Stimulated activated CD8-positive, alpha-beta memory T cell treated with anti-CD3 and anti-CD28 coated beads, Interleukin-7, amount 100 ng/mL, for 24 hours (primary cell): ENCODE measurements at regions not wholly inside any gene's neighbourhood (a gene's known extent, or its start where the extent isn't known, plus 50 kb on each side); places are given as distances from the start of the nearest gene placed in this dataset.

Source experiments
- DNase-seq: peaks from one replicate; pipeline ENCODE4 v3.0.0-alpha.2; 2020; ENCODE audit warnings: low read depth

DNA sequence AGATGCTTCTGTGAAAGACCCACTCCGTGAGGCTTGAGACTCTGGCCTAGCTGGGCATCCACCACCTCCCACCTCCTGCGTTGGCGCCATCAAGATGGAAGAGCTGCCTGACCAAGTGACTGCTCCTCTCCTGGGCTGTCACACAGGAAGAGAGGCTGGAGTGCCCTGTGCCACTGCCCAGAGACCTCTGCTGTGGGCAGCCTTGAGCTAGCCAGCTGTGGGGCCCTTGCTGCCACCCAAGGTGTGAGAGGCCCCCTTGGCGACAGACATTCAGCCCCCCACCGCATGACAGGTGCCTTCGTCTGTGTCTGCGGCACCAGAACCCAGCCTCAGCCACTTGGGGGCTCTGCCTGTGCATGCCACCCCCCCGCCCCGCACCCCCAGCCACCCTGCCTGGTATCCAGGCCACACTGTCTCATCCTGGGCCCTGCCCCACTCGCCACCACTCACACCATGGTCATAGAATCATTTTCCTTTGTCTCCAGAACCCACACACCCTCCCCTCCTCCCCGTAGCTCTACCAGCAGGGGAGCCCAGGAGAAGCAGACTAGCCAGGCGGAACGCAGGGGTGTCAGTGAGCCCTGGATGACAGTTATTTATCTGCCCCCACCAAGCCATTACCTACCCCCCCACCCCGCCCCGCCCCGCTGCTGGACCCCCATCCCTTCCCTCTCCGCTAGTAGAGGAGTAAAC is 120.9 kb upstream of the LHX1 start:
- DNase-seq: no peak

DNA sequence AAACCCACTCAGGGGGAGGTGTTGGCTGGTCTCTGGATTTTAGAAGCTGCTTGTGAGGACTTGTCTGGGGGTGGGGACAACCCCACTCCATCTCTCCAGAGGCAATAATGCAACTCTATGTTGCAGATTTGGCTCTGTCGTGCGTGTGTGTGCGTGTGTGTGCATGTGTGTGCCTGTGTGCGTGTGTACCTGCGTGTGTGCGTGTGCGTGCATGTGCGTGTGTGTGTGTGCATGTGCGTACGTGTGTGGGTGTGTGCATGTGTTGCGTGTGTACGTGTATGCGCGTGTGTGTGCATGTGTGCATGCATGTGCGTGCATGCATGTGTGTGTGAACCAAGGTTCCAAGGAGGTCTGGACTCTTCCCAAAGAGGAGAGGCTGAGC is 120.4 kb upstream of the LHX1 start:
- no peak for DNase-seq

DNA sequence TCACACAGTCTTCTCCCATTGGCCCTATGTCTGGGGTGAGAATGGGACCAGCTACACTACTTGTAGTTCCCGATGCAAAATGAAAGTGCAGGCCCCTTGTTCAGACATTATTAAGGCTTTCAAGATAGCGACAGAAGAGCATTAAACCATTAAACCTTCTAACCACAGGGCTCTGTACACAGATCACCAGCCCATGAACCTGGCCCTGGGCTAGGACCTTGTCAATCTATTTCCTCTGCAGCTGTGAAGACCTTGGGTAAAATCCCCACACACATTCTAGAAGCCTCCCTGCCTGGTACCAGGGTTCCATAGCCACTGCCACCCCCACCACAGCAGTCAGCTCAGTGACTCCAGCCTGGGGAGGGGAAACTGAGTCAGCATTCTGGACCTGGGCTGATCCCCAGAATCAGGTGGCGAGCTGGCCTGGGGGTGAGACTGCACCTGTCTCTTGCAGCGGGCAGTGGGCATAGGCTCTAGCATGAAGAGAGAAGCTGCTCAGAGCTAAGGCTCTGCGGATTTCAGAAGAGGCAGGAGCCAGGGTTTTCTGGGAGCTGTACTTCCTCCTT is 119.7 kb upstream of the LHX1 start:
- no peak for DNase-seq

DNA sequence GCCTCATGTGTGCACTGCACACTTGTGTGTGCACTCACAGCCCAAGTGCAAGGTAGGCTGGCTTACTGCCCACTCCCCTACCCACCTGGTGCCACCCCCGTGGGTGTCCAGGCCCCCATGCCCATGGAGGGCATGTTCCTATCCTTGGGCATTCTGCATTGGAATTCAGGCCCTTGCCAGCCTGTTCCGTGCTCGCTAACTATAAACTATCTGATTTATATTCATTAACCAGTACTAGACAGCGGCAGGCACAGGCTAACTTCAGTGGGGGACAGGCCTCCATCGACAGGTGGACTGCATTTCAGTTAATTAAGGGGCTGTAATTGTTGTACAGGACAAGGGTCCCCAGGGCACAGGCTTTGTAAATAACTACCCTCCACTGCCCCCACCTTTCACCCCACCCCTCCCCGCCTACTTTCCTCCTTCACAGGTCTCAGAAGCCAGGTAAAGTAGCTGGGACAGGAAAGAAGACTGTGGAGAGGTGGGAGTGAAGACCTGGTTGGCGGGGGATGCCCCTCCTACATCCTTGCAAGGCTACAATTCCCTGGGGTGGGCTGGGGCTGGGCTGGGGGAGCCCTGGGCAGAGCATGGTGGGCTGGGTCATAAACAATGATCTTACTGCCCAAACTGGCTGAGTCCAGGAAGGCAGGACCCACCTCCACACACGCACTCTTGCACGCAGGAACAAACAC is 119.0 kb upstream of the LHX1 start:
- no peak for DNase-seq

DNA sequence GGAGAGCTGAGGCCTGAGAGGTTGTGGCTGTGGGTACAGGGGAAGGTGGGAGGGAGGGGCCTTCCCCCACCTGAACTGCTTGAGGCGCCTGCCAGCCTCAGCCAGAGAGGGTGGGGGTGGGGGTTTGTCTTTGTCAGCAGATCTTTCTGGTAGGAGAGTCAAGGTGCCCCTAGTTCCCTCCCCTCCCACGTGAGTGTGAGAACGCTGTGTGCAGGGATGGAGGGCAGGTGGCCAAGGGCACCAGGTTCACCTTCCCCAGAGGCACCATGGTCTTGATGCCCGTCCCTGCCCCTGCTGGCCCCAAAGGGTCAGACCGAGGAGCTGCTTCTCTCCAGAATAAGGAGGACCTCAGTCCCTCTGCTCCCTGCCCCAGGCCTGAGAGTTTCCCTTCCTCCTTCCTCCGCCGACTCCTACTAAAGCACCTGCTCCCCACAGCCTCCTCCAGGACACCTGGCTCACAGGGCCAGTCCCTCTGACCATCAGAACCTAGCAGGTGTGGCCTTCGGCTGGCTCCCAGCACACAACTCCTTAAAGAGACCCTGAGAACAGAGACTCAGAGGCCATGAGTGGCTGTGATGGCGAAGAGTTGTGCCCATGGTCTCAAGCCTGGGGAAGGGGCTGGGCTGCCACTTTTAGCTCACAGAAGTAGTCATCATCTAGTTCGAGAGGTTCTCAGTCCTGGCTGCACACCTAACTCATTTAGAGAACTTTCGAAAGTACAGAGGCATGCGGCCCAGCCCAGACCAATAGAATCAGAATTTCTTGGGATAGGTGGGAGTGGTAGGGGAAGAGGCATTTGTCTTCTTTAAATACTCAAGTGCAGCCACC is 113.2 kb upstream of the LHX1 start:
- DNase-seq: no peak

DNA sequence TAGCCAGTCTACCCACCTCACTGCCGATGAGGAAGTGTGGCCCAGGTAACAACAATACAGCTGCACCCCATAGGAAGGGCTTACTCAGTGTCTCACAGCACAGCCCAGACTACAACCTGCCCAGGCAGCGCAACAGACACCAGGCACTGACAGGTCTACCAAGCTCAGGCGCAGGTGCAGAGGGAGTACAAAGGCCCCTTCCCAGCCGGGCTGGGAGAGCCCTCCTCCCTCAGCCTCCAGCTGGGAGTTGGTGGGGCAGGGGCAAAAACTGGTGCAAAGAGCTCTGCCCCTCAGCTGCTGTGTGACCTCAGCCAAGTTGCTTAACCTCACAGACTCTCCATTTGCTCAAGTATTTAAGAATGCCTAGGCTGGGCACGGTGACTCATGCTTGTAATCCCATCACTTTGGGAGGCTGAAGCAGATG is 112.6 kb upstream of the LHX1 start:
- DNase-seq: no peak

DNA sequence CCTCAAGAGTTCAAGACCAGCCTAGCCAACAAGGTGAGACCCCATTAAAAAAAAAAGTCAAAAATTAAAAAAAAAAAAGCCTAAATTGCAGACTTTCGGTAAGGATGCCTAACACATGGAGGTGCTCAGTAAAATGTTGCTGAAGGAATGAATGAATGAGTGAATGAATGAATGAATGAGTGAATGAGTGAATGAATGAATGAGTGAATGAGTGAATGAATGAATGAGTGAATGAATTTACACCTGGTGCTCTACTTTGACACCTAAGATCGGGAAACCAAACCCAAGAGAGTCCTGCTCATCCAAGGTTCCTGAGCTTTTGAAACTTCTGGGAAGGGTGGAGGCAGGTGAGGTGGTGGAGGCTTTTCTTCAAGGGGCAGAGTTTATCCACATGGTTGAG is 112.2 kb upstream of the LHX1 start:
- DNase-seq: no peak

DNA sequence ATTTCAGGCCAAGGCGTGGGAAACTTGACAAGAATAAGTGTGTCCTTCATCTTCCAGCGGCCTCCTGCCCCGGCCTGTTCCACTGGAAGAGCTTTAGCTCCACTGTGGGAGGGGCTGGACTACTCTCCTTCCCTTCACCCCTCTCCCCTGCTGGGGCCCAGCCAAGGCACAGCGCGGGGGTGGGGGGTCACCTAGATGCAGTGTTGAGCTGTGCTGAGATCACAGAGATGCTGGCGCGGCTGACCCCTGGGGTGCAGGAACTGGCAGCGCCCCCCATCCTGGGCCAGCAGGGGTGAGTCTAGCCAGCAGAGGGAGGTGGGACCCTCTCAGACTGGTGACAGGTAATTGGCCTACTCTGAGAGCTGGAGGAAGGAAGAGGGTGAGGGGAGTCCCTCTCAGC is 111.8 kb upstream of the LHX1 start:
- no peak for DNase-seq

DNA sequence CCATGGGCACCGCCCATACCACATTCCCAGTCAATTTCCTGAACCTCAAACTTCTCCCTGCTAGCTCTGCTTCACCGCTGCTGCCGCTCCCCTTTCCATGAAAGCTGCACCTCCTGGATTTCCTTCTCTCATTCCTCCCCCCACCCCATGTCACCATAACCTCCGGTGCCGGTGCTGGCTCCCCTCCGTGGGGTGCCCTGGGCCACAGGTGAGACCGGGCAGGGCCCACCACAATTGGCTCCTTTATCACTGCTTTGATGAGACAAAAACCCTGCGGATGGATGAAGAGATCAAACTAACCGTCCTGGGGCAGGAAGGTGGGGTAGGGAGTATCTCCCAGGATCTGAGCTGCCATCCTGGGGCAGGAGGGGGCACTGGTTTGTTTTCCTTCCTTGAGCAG is 111.3 kb upstream of the LHX1 start:
- DNase-seq: no peak

DNA sequence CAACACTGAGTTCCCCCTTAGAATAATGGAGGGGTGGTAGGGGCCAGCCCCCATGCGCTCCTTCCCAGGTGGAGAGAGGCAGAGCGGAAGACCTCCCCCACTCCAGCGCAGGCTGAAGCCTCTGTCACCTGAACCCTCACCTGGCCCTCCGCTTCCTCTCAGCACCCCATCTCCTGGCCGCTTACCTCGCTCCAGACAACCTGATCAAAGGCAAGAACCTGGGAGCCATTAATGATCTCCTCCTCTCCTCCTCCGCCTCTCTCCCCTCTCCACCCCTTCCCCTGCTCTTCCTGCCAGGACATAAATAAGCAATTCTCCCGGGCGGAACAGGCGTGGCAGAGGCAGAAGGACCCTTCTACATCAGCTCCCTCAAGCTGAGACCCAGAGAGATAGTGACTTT is 110.2 kb upstream of the LHX1 start:
- no peak for DNase-seq

DNA sequence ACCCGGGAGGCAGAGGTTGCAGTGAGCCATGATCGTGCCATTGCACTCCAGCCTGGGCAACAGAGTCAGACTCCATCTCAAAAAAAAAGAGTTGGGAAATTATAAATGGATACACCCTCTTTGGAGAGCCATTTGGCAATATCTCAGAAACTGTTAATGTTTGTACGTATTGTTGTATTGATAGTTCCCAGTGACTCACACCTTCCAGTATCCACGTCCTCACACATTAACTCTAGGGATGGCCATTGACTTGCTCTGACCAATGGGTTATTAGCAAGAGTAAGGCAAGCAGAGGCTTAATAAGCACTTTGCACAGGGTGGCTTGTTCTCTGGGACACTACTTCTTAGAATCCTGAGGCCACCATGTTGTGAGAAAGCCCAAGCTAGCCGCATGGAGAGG is 107.6 kb upstream of the LHX1 start:
- DNase-seq: no peak

DNA sequence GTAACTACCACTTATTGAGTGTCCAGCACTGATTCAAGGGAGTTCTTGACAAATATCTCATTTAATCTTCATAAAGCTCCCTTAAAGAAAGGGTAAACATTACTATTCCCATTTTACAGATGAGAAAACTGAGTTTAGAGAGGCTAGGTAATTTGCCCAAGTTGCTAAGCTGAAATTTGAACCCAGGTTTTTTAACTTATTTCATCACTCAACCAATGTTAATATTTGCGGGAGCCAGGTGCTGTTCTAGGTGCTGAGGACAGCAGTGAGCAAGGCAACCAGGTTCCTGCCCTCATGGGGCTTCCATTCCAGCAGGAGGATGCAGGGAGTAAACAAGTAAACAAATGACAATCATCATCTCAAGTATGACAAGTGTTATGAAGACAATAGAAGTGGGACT is 104.0 kb upstream of the LHX1 start:
- DNase-seq: no peak

DNA sequence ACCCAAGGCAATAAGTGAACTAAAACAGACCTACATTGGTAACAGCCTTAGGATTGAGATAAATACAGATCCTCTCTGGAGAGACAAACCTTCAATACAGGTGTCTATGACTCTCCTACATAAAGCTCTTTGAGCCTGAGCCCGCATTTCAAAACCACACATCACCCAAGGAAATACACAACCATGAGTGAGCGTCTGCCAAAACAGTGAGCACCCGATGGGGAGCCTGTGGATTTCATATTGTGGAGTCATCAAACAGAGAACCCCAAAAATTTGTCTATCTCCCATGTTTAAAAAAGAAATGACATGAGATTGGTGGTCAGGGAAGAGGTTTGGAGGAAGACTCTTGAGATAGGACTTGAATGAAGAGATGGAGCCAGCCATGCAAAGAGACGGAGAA is 102.2 kb upstream of the LHX1 start:
- no peak for DNase-seq

DNA sequence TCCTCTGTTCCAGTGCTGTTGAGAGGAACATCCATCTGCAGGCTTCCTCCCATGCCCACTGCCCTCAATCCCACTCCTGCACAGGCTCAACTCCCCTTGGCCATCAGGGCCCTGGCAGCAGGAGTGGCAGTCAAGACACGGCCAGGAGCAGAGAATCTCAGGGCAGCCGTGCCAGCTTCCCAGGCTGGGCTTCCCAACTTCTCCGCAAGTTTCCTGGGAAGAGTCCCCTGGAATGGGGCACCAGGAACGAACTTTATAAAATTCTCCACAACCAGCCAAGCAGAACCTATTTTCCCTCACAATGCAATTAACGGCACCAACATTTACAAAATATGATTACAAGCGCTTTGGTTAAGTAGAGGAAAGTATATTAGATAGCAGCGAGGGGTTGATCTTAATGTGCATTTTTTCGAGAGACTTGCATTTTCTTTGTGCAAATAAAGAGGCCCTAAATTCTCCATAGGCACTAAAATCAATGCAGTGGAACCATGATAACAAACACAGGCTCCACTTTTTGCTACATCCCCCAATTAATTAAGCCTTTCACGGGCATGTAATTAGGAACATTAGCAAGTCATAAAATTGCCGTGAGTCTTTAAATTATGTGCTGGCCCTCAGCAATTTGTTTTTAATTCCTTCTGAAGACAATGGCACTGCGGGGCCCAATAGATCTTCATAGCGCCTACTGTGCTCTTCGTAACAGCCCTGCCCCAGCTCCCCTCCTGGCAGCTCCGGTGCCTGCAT is 99.9 kb upstream of the LHX1 start:
- no peak for DNase-seq

DNA sequence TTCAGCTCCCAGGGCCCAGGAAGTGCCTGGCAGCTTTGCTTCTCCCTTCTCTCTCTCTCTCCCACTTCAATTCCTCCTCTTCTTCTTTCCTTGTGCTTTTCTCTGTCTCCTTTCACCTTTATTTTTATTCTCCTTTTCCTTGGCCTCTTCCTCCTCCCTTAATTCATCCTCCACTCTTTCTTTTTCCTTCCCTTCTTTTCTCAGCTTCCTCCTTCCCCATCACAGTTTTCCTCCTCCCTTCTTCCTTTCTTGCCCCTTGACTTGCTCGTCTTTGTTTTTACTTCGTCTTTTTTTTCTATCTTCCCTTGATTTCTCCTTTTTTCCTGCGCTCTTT is 99.4 kb upstream of the LHX1 start:
- no peak for DNase-seq

DNA sequence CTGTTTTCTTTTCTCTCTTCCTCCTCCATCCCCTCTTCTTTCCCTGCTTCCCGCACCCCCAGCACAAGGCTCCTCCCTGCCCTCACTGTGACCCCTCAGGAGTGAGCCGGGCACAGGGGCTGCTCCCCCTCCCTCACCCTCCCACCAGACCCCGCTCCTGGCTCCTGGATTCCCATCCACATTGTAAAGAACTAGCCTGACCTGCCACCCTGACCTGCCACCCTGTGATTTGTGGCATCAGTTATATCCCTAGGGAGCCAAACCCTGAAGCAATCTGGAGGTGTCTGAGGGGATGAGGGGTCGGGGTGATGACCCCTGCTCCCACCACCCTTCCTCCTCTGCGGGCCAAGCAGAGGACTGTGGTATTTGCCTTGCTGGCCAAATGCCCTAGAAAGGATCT is 98.0 kb upstream of the LHX1 start:
- DNase-seq: no peak

DNA sequence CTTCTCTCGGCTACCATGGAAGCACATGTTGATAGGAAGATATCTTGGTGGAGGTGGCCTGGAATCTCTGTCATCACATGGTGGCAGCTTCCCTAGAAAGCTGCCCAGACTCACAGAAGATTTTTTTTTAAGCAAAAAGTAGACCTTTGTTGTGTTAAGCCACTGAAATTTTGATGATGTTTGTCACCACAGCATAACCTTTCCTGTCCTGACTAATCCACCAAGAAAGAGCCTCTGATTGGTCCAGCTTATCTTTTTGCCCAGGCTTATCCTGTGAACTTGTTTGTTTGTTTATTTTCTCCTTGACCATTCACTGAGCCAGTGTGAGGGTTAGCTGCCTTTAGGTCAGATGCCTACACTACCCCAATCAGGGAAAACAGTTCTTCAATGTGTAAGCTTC is 96.5 kb upstream of the LHX1 start:
- no peak for DNase-seq

DNA sequence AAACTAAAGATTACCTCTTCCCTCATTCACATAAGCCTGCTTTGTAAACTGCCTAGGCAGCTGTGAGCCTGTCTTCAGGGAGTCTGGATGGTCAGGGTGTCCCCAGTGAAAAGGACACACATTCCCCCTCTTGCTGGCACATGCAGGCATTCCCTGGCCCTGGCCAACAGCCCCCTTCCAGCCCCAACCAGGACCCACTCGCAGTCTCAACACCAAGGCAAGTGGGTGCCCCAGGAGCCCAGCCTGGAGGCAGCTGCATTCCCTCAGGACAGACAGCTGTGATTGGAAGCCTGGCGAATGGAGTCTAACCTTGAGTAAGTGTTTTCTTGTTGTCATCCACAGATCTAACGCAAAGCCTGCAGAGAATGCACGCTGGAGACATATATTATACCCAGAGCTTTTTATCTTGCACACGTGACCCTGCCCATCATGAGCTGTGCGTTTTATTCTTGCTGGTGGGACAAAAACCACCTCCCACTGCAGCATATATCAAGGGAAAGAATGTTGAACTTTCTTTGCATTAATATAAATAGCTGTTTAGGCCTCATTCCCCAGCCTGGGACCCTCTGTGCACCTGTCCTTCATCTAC is 95.0 kb upstream of the LHX1 start:
- no peak for DNase-seq

DNA sequence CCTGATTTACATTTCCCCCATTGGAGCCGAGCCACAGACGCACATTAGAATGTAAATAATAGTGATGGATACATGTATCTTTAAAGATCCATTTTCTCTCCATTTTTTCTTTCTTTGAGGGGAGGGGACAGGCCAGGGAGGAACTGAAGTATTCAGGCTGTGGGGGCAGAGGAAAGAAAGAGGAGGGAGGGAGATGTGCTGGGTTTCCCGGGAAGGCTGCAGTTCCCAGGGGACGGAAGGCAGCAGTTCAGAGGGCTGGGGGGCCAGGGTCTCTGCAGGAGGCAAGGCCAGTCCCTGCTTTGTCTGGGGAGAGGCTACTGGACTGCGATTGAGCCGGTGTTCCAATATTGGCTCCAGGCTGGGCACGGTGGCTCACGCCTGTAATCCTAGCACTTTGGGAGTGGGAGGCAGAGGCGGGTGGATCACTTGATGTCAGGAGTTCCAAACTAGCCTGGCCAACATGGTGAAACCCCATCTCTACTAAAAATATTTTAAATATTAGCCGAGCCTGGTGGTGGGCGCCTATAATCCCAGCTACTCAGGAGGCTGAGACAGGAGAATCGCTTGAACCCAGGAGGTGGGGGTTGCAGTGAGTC is 94.2 kb upstream of the LHX1 start:
- no peak for DNase-seq

DNA sequence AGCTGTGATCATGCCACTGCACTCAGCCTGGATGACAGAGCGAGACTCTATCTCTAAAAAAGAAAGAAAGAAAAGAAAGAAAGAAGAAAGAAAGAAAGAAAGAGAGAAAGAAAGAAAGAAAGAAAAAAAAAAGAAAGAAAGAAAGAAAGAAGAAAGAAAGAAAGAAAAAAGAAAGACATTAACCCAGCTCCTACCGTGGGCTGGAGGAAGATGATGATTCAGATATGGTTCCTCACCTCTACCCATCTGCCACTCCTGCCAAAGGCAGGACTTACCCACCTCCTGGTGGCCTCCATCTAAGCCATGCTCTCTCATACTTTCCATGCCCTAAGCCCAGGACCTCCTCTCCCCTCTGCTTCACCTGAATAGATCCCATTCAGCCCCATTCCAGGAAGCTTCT is 93.3 kb upstream of the LHX1 start:
- no peak for DNase-seq

DNA sequence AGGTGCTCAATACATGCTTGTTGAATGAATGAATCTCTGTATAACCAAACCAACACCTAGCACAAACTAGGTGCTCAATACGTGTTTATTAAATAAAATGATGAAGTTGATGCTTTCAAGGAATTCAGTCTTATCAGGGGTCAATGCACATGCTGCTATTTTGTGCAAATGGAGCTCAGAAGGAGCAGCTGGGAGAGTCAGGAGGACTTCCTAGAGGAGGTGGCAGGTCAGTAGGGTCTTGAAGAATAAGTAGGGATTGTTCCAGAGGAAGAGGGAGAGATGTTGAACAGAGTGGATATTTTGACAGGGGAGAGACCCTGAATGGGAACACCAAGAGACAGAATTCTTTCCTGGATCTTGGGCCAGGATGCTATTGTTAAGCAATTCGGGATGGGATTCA is 92.7 kb upstream of the LHX1 start:
- DNase-seq: no peak

DNA sequence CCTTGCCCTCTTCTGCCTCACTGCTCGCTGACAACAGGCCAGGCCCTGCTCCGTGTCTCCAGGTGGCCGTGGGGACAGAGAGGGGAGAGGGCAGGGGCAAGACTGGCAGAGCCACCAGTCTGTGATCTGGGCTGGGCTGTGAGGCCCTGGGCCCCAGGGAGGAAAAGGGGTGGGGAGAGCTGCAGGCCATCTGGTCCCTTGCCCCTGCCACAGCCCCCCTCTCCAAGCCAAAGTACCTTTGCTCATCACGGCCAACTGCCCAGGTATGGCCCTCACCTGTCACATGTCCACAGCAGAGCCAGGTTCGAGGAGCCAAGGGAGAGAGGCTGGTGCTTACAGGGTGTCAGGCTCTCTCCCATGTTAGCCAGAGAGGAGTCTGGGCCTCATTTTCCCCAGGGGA is 91.4 kb upstream of the LHX1 start:
- DNase-seq: no peak
